H1 (cell line): ENCODE measurements at regions not wholly inside any gene's neighbourhood (a gene's known extent, or its start where the extent isn't known, plus 50 kb on each side); places are given as distances from the start of the nearest gene placed in this dataset.

ENCODE experiments used
- CTCF ChIA-PET: fragments of 300-600 bp; sonication (Branson Sonifier 250); formaldehyde crosslinking; loops from one replicate; lab custom pipeline; 2021; ENCODE audit not compliant: partially characterized antibody; lab: Charles Lee
- POLR2A ChIA-PET: fragments of 300-600 bp; sonication (Branson Sonifier 250); formaldehyde crosslinking; loops from one replicate; lab custom pipeline; 2021; ENCODE audit warnings: inconsistent platforms; ENCODE audit not compliant: partially characterized antibody; lab: Charles Lee
- DNase-seq, 2 experiments: peaks; one replicate each; pipeline versions ENCODE4 v3.0.0 to v3.0.0-alpha.2; 2010 to 2022; ENCODE audit warnings: low spot score in 2 of 2, low read depth in 1 of 2, mixed read lengths in 1 of 2
- FAIRE-seq: peaks from 2 replicates; lab custom pipeline; 2011; peaks lifted over from hg19 to GRCh38; lab: Jason Lieb, UNC
- H2AFZ ChIP-seq: 2 replicates; pipeline ENCODE4 v1.8.1; 2012; ENCODE audit warnings: low read length, inconsistent platforms
- H2AK5ac ChIP-seq: 2 replicates; pipeline ENCODE4 v1.6.1; 2013; ENCODE audit warnings: low read depth, low read length
- H2BK120ac ChIP-seq: replicated peaks from 2 replicates; pipeline ENCODE3; 2013; ENCODE audit warnings: low read depth, low read length, inconsistent platforms
- H2BK12ac ChIP-seq: 2 replicates; pipeline ENCODE4 v1.6.1; 2013; ENCODE audit warnings: low read depth, low read length
- H2BK15ac ChIP-seq: 2 replicates; pipeline ENCODE4 v1.6.1; 2013; ENCODE audit warnings: low read length
- H2BK20ac ChIP-seq: 2 replicates; pipeline ENCODE4 v1.6.1; 2013; ENCODE audit warnings: low read length
- H2BK5ac ChIP-seq: 2 replicates; pipeline ENCODE4 v1.6.1; 2013; ENCODE audit warnings: low read depth, low read length
- H3K14ac ChIP-seq: 2 replicates; pipeline ENCODE4 v1.6.1; 2013; ENCODE audit warnings: inconsistent platforms; ENCODE audit not compliant: insufficient read length
- H3K18ac ChIP-seq: 2 replicates; pipeline ENCODE4 v1.6.1; 2013; ENCODE audit warnings: low read length; ENCODE audit errors: extremely low read depth
- H3K23ac ChIP-seq: 2 replicates; pipeline ENCODE4 v1.6.1; 2013; ENCODE audit warnings: inconsistent platforms; ENCODE audit not compliant: insufficient read length
- H3K23me2 ChIP-seq: 2 replicates; pipeline ENCODE4 v1.6.1; 2013; ENCODE audit warnings: low read depth, low read length
- H3K27ac ChIP-seq: 2 replicates; pipeline ENCODE4 v1.6.1; 2011; ENCODE audit warnings: low read depth, low read length, inconsistent platforms
- H3K27me3 ChIP-seq, 4 experiments: replicated peaks in 1 of 4; 1 replicate in 1 of 4; 2 replicates in 3 of 4; pipeline versions ENCODE4 v1.6.1 to v1.8.1; 2011 to 2013; ENCODE audit warnings: low read length in 3 of 4, mild to moderate bottlenecking in 3 of 4, inconsistent platforms in 2 of 4, mixed read lengths in 2 of 4, moderate library complexity in 1 of 4; ENCODE audit not compliant: control insufficient read depth in 3 of 4, insufficient read depth in 3 of 4; ENCODE audit errors: extremely low read depth in 1 of 4
- H3K36me3 ChIP-seq, 4 experiments: 2 replicates each; pipeline versions ENCODE4 v1.6.1 to v1.8.1; 2011 to 2013; ENCODE audit warnings: mild to moderate bottlenecking in 4 of 4, low read length in 3 of 4, moderate library complexity in 2 of 4, control low read depth in 1 of 4, inconsistent platforms in 1 of 4; ENCODE audit not compliant: insufficient read depth in 4 of 4, control insufficient read depth in 2 of 4
- H3K4ac ChIP-seq: replicated peaks from 2 replicates; pipeline ENCODE3; 2013; ENCODE audit warnings: low read length, low read depth, mixed read lengths, inconsistent platforms; ENCODE audit not compliant: insufficient read length
- H3K4me1 ChIP-seq, 4 experiments: replicated peaks in 1 of 4; 1 replicate in 1 of 4; 2 replicates in 3 of 4; pipeline versions ENCODE4 v1.6.1 to v1.8.1; 2011 to 2013; ENCODE audit warnings: low read length in 3 of 4, inconsistent platforms in 2 of 4, mixed read lengths in 1 of 4; ENCODE audit not compliant: insufficient read depth in 4 of 4, control insufficient read depth in 3 of 4
- H3K4me2 ChIP-seq, 2 experiments: 2 replicates each; pipeline versions ENCODE4 v1.6.1 to v1.8.1; 2011 to 2013; ENCODE audit warnings: low read depth in 2 of 2, low read length in 2 of 2, control low read depth in 1 of 2, inconsistent platforms in 1 of 2, mild to moderate bottlenecking in 1 of 2; ENCODE audit not compliant: insufficient read depth in 1 of 2
- H3K4me3 ChIP-seq, 4 experiments: fragments of 200-600, 300-600 bp in 1 of 4; sonication (generic), shearing (Covaris generic), sonication (Bioruptor Twin) in 1 of 4; 2 replicates each; pipeline versions ENCODE4 v1.5.1 to v1.8.1; 2011 to 2016; ENCODE audit warnings: low read length in 4 of 4, low read depth in 3 of 4, control low read depth in 2 of 4, inconsistent platforms in 2 of 4, mild to moderate bottlenecking in 2 of 4, mixed read lengths in 1 of 4, moderate library complexity in 1 of 4; ENCODE audit not compliant: insufficient read depth in 2 of 4; ENCODE audit errors: extremely low read depth in 1 of 4
- H3K56ac ChIP-seq: replicated peaks from 2 replicates; pipeline ENCODE3; 2013; ENCODE audit warnings: low read depth, mild to moderate bottlenecking, mixed read lengths, low read length, inconsistent platforms; ENCODE audit not compliant: insufficient read length
- H3K79me1 ChIP-seq: 2 replicates; pipeline ENCODE4 v1.6.1; 2013; ENCODE audit warnings: low read depth, low read length, control low read depth
- H3K79me2 ChIP-seq, 2 experiments: 2 replicates each; pipeline versions ENCODE4 v1.6.1 to v1.8.1; 2012 to 2013; ENCODE audit warnings: low read length in 2 of 2, mild to moderate bottlenecking in 2 of 2, inconsistent platforms in 1 of 2; ENCODE audit not compliant: insufficient read depth in 2 of 2, control insufficient read depth in 1 of 2
- H3K9ac ChIP-seq, 4 experiments: replicated peaks in 1 of 4; 1 replicate in 1 of 4; 2 replicates in 3 of 4; pipeline versions ENCODE4 v1.6.1 to v1.8.1; 2011 to 2013; ENCODE audit warnings: low read depth in 3 of 4, low read length in 3 of 4, control low read depth in 2 of 4, mild to moderate bottlenecking in 2 of 4, moderate library complexity in 2 of 4, inconsistent platforms in 1 of 4; ENCODE audit errors: extremely low read depth in 1 of 4
- H3K9me3 ChIP-seq, 2 experiments: 2 replicates each; pipeline versions ENCODE4 v1.6.1 to v1.8.1; 2012 to 2013; ENCODE audit warnings: mild to moderate bottlenecking in 2 of 2, moderate library complexity in 2 of 2, control low read depth in 1 of 2, inconsistent platforms in 1 of 2, low read depth in 1 of 2, low read length in 1 of 2, mixed read lengths in 1 of 2; ENCODE audit not compliant: insufficient read depth in 2 of 2
- H4K20me1 ChIP-seq, 2 experiments: replicated peaks in 1 of 2; 2 replicates each; pipeline versions ENCODE3 to v1.8.1; 2011 to 2013; ENCODE audit warnings: inconsistent platforms in 2 of 2, low read length in 2 of 2, mild to moderate bottlenecking in 1 of 2; ENCODE audit not compliant: insufficient read depth in 2 of 2, control insufficient read depth in 1 of 2
- H4K5ac ChIP-seq: 2 replicates; pipeline ENCODE4 v1.6.1; 2013; ENCODE audit warnings: low read length, low read depth, mixed read lengths, inconsistent platforms; ENCODE audit not compliant: insufficient read length
- H4K8ac ChIP-seq: 2 replicates; pipeline ENCODE4 v1.8.0; 2013; ENCODE audit warnings: mild to moderate bottlenecking, moderate library complexity, low read length, inconsistent platforms; ENCODE audit not compliant: insufficient read depth; ENCODE audit errors: extremely low read depth
- H4K91ac ChIP-seq: replicated peaks from 2 replicates; pipeline ENCODE3; 2013; ENCODE audit warnings: low read length, mixed read lengths, inconsistent platforms; ENCODE audit not compliant: insufficient read length
- TBP ChIP-seq: IDR thresholded peaks from 2 replicates; pipeline ENCODE4 v1.6.1; 2011; ENCODE audit warnings: low read depth, low read length, improper control_type of control experiment
- TCF12 ChIP-seq: IDR thresholded peaks from 2 replicates; pipeline ENCODE4 v1.6.1; 2011; ENCODE audit warnings: low read depth, mild to moderate bottlenecking, low read length
- WGBS, 2 experiments: shearing (Covaris generic) in 1 of 2; methylation state at CpG; one replicate each; pipeline versions ENCODE4 v1.1.6 to v1.1.7; 2013 to 2015; ENCODE audit warnings: low lambda C conversion rate in 2 of 2, mixed read lengths in 2 of 2, inconsistent platforms in 1 of 2, low coverage in 1 of 2, missing lambda C conversion rate in 1 of 2; ENCODE audit not compliant: insufficient replicate concordance in 2 of 2, insufficient coverage in 1 of 2, insufficient read length in 1 of 2; ENCODE audit errors: extremely low coverage in 1 of 2, missing lambda C conversion rate in 1 of 2; 5-methylcytosine and 5-hydroxymethylcytosine counted together

DNA sequence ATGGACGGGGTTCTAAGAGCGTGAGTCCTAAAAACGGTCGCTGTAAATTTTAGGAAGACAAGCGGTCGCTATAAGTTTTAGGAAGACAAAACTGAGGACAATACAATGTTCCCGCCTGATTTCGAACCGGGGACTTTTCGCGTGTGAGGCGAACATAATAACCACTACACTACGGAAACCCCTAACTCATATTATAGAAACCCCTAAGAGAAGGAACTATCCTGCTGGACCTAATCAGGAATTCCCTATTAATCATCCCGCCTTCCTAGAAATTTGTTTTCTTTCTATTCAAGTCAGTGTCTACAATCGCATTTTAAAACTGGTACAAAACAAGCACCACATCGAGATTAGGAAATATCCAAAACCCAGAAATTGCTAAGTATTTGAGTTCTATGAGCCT is 183.8 kb downstream of the OR2B2 start:
- Histone ChIP-seq H3K23me2 (no peaks in the 10 kb centered on the region), H2BK5ac (no peak overlapping the region), H2BK20ac (no peak overlapping the region), H3K4me1 (no peaks in the 10 kb centered on the region), H4K5ac (no peak overlapping the region), H3K27ac (no peak overlapping the region), H3K9ac (no peak overlapping the region), H3K27me3 (no peaks in the 10 kb centered on the region; a peak in 1 of 7 replicates), H4K8ac (no peak overlapping the region), H3K56ac (no peak overlapping the region), H3K23ac (no peak overlapping the region), H3K9me3 (no peaks in the 10 kb centered on the region), H3K18ac (no peak overlapping the region), H2BK12ac (no peak overlapping the region), H2AFZ (no peak overlapping the region), H3K4me2 (no peak overlapping the region), H3K14ac (no peak overlapping the region), H2BK120ac (no peak overlapping the region), H2BK15ac (no peak overlapping the region), H3K4me3 (no peak overlapping the region), H4K91ac (no peak overlapping the region), H3K79me1 (no peaks in the 10 kb centered on the region), H3K79me2 (no peaks in the 10 kb centered on the region), H2AK5ac (no peak overlapping the region), H4K20me1 (no peaks in the 10 kb centered on the region), H3K36me3 (no peaks in the 10 kb centered on the region), H3K4ac (no peak overlapping the region)
- CTCF ChIA-PET = no interaction called here
- POLR2A ChIA-PET = interaction anchor here (1.1 kb wide), 1 partner anchor 11 kb away, joined by 4 read pairs; no protein-coding TSS in a partner anchor
- no peak for FAIRE-seq
- TF ChIP-seq TBP = peak; percentile 92
- TF ChIP-seq TCF12 = no peak
- 81% methylated on average over 16 of the region's 16 CpGs; no CpG with 5 or more reads in 1 of the 2 experiments for WGBS, 2 experiments
- no peak for DNase-seq
